ENCODE measurements at regions not wholly inside any gene's neighbourhood (a gene's known extent, or its start where the extent isn't known, plus 50 kb on each side); places are given as distances from the start of the nearest gene placed in this dataset.

DNA sequence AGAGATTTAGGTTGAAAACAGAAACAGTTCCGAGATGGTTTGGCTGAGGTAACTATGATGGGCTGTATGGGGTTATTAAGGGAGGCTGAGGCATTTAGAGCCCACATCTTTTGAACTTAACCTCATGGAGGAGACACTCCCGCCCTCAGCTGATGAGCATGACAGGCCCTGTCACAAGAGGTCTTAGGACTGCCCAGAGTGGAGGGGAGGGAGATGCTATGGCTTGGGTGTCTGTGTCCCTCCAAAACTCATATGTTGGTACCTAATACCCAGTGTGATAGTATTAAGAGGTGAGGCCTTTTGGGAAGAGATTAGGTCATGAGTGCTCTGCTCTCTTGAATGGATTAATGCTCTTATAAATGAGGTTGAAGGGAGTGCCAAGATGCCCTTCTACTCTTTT, 126.6 kb downstream of the CDC5L start:
- Histone ChIP-seq H3K9me3 (ENCODE audit: low read length) (no peaks in the 10 kb centered on the region), H3K4me1 (ENCODE audit: insufficient read depth, low read length) (no peaks in the 10 kb centered on the region), H3K36me3 (ENCODE audit: insufficient read depth, low read length) (no peaks in the 10 kb centered on the region), H3K27ac (ENCODE audit: low read depth, low read length) (no peak overlapping the region), H3K4me3 (ENCODE audit: low read length) (no peak overlapping the region), H3K27me3 (ENCODE audit: insufficient read depth, low read length, poor library complexity, severe bottlenecking) (peaks cover 4% of the 10 kb centered on the region)
- peaks cover 12 to 19% of the 10 kb centered on the region in 2 donors for H3K27me3 Mint-ChIP-seq
- H3K36me3 Mint-ChIP-seq: peaks cover 0 to 4% (median 0%) of the 10 kb centered on the region in 3 donors
- ChIA-PET CTCF (interaction anchor here (1.4 kb wide), 1 partner anchor 28 kb away, joined by 3 read pairs; no protein-coding TSS in a partner anchor), POLR2A (no interaction called here)
- H3K27ac Mint-ChIP-seq: no peak overlapping the region
- H3K9me3 Mint-ChIP-seq: peaks cover 0 to 9% (median 7%) of the 10 kb centered on the region in 5 donors
- H3K4me1 Mint-ChIP-seq: no peaks in the 10 kb centered on the region
- DNase-seq: no peak
- no peak overlapping the region for H3K4me3 Mint-ChIP-seq

DNA sequence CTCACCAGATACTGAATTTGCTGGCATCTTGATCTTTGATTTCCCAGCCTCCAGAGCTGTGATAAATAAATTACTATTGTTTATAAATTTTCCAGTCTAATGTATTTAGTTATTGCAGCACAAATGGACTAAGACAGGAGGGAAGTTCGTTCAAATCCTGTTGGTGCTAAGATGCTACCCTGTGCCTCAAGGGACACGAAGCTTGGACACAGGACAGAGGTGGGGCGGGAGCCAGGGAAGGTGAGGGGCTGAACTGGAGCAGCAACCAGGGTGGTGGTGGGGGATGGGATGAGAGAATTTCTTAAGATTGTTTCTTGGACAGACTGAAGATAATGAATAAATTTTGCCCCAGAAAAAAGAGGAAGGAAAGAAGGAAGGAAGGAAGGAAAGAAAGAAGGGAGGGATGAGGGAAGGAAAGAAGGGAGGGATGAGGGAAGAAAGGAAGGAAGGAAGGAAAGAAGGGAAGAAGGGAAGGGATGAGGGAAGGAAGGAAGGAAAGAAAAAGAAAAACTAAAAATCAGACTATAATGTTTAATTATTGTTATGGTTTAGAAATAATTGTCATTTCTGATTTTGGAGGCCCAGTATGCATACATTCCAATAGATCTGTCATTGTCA, 127.2 kb downstream of the CDC5L start:
- Histone ChIP-seq H3K36me3 (ENCODE audit: insufficient read depth, low read length) (no peaks in the 10 kb centered on the region), H3K4me1 (ENCODE audit: insufficient read depth, low read length) (no peaks in the 10 kb centered on the region), H3K9me3 (ENCODE audit: low read length) (no peaks in the 10 kb centered on the region), H3K27ac (ENCODE audit: low read depth, low read length) (no peak overlapping the region), H3K27me3 (ENCODE audit: insufficient read depth, low read length, poor library complexity, severe bottlenecking) (peaks cover 4% of the 10 kb centered on the region), H3K4me3 (ENCODE audit: low read length) (no peak overlapping the region)
- ChIA-PET POLR2A (no interaction called here), CTCF (interaction anchor here (1.4 kb wide), 1 partner anchor 28 kb away, joined by 3 read pairs; no protein-coding TSS in a partner anchor)
- Mint-ChIP-seq H3K4me3 (no peak overlapping the region), H3K36me3 (peaks cover 0 to 7% (median 0%) of the 10 kb centered on the region in 3 donors), H3K27me3 (peaks cover 9 to 17% of the 10 kb centered on the region in 2 donors), H3K9me3 (peaks cover 0 to 13% (median 11%) of the 10 kb centered on the region in 5 donors), H3K4me1 (no peaks in the 10 kb centered on the region), H3K27ac (peak overlapping the region in 2 of 8 donors; percentile 22 to 88)
- DNase-seq: no peak

GRCh38 chr6:44522871-44523270, 135.4 kb downstream of the CDC5L start:
- H3K27me3 Mint-ChIP-seq: peaks cover 32 to 62% of the 10 kb centered on the region in 2 donors
- POLR2A ChIA-PET: no interaction called here
- CTCF ChIA-PET: no interaction called here
- no peak overlapping the region for H3K4me3 ChIP-seq (ENCODE audit: low read length)
- peaks cover 0 to 44% (median 2%) of the 10 kb centered on the region in 3 donors for H3K36me3 Mint-ChIP-seq
- peaks cover 17 to 40% (median 29%) of the 10 kb centered on the region in 5 donors for H3K9me3 Mint-ChIP-seq
- no peaks in the 10 kb centered on the region for H3K36me3 ChIP-seq (ENCODE audit: insufficient read depth, low read length)
- no peaks in the 10 kb centered on the region for H3K9me3 ChIP-seq (ENCODE audit: low read length)
- peaks cover 4 to 8% (median 7%) of the 10 kb centered on the region in 3 donors for H3K4me1 Mint-ChIP-seq
- no peaks in the 10 kb centered on the region for H3K4me1 ChIP-seq (ENCODE audit: insufficient read depth, low read length)
- no peak overlapping the region for H3K4me3 Mint-ChIP-seq
- no peak overlapping the region for H3K27ac Mint-ChIP-seq
- no peak overlapping the region for H3K27ac ChIP-seq (ENCODE audit: low read depth, low read length)
- no peak for DNase-seq
- H3K27me3 ChIP-seq (ENCODE audit: insufficient read depth, low read length, poor library complexity, severe bottlenecking): no peaks in the 10 kb centered on the region

GRCh38 chr6:44524476-44525227, 137.1 kb downstream of the CDC5L start:
- Histone ChIP-seq H3K27ac (ENCODE audit: low read depth, low read length) (no peak overlapping the region), H3K4me1 (ENCODE audit: insufficient read depth, low read length) (no peaks in the 10 kb centered on the region), H3K9me3 (ENCODE audit: low read length) (no peaks in the 10 kb centered on the region), H3K36me3 (ENCODE audit: insufficient read depth, low read length) (no peaks in the 10 kb centered on the region), H3K4me3 (ENCODE audit: low read length) (no peak overlapping the region), H3K27me3 (ENCODE audit: insufficient read depth, low read length, poor library complexity, severe bottlenecking) (no peaks in the 10 kb centered on the region)
- POLR2A ChIA-PET: no interaction called here
- Mint-ChIP-seq H3K4me1 (peaks cover 5 to 9% (median 8%) of the 10 kb centered on the region in 3 donors), H3K36me3 (peaks cover 0 to 39% (median 2%) of the 10 kb centered on the region in 3 donors), H3K27ac (peak overlapping the region in 2 of 8 donors; percentile 36 to 68), H3K9me3 (peaks cover 12 to 28% (median 17%) of the 10 kb centered on the region in 5 donors), H3K4me3 (peak overlapping the region in 2 of 7 donors; percentile 24 to 46), H3K27me3 (peaks cover 24 to 68% of the 10 kb centered on the region in 2 donors)
- DNase-seq: no peak
- CTCF ChIA-PET: no interaction called here

DNA sequence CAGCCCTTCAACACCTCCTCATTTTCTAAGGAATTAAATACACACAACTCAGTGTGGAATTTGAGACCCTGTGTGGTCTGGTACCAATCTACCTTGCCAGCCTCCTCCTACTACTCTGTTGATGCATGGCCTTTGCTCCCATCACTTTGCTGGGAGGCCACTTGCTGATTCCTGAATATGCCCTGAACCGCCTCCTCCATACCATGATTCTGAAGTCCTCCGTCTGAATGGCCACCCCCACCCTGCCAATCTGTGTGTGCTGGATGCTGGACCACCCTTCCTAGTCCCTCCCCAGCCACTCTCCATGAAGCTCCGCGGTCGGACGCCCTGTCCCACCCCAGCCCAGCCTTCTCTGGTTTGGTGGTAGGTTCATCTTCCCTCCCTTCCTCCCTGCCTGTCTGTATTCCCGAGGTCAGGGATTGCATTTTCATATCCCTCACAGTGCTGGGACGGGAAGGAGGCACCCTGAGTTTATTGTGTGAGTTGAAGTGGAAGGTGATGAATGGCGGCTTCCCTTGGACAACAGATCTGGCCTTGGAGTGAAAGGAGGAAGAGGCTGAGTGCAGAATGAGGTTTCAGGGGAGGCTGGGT, 138.3 kb downstream of the CDC5L start:
- Mint-ChIP-seq H3K4me3 (no peak overlapping the region), H3K9me3 (peaks cover 12 to 22% (median 13%) of the 10 kb centered on the region in 5 donors), H3K4me1 (peaks cover 5 to 9% (median 8%) of the 10 kb centered on the region in 3 donors), H3K36me3 (peaks cover 0 to 38% (median 2%) of the 10 kb centered on the region in 3 donors), H3K27me3 (peaks cover 21 to 68% of the 10 kb centered on the region in 2 donors), H3K27ac (no peak overlapping the region)
- ChIA-PET CTCF (no interaction called here), POLR2A (no interaction called here)
- no peaks in the 10 kb centered on the region for H3K9me3 ChIP-seq (ENCODE audit: low read length)
- no peak for DNase-seq
- H3K4me3 ChIP-seq (ENCODE audit: low read length): no peak overlapping the region
- no peaks in the 10 kb centered on the region for H3K36me3 ChIP-seq (ENCODE audit: insufficient read depth, low read length)
- H3K27me3 ChIP-seq (ENCODE audit: insufficient read depth, low read length, poor library complexity, severe bottlenecking): no peaks in the 10 kb centered on the region
- H3K27ac ChIP-seq (ENCODE audit: low read depth, low read length): no peak overlapping the region
- H3K4me1 ChIP-seq (ENCODE audit: insufficient read depth, low read length): no peaks in the 10 kb centered on the region

DNA sequence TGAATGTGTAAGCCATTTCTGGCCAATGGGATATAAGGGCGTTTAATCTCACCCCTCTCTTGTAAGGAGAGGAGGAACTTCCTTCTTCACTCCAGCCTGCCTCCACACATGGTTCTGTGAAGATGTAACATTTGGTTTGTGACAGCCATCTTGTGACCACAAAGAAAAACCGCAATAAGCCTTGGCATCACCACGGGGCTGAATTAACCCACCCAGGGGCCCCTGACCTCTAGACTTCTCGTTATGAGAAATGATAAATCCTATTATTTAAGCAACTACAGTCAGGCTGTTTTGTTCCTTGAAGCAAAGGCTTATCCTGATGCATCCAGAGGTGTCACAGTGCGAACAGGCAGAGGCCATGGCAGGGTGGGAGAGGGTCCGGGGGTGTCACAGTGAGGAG, 139.7 kb downstream of the CDC5L start:
- H3K27me3 ChIP-seq (ENCODE audit: insufficient read depth, low read length, poor library complexity, severe bottlenecking): no peaks in the 10 kb centered on the region
- peaks cover 0 to 25% (median 0%) of the 10 kb centered on the region in 3 donors for H3K36me3 Mint-ChIP-seq
- no peak overlapping the region for H3K27ac Mint-ChIP-seq
- peaks cover 0 to 9% (median 2%) of the 10 kb centered on the region in 5 donors for H3K9me3 Mint-ChIP-seq
- H3K4me3 Mint-ChIP-seq: no peak overlapping the region
- POLR2A ChIA-PET: no interaction called here
- H3K36me3 ChIP-seq (ENCODE audit: insufficient read depth, low read length): no peaks in the 10 kb centered on the region
- H3K27ac ChIP-seq (ENCODE audit: low read depth, low read length): no peak overlapping the region
- no peaks in the 10 kb centered on the region for H3K9me3 ChIP-seq (ENCODE audit: low read length)
- no peak overlapping the region for H3K4me3 ChIP-seq (ENCODE audit: low read length)
- CTCF ChIA-PET: no interaction called here
- no peaks in the 10 kb centered on the region for H3K4me1 ChIP-seq (ENCODE audit: insufficient read depth, low read length)
- no peak for DNase-seq
- H3K4me1 Mint-ChIP-seq: peaks cover 5 to 9% (median 8%) of the 10 kb centered on the region in 3 donors
- H3K27me3 Mint-ChIP-seq: peaks cover 20 to 58% of the 10 kb centered on the region in 2 donors

DNA sequence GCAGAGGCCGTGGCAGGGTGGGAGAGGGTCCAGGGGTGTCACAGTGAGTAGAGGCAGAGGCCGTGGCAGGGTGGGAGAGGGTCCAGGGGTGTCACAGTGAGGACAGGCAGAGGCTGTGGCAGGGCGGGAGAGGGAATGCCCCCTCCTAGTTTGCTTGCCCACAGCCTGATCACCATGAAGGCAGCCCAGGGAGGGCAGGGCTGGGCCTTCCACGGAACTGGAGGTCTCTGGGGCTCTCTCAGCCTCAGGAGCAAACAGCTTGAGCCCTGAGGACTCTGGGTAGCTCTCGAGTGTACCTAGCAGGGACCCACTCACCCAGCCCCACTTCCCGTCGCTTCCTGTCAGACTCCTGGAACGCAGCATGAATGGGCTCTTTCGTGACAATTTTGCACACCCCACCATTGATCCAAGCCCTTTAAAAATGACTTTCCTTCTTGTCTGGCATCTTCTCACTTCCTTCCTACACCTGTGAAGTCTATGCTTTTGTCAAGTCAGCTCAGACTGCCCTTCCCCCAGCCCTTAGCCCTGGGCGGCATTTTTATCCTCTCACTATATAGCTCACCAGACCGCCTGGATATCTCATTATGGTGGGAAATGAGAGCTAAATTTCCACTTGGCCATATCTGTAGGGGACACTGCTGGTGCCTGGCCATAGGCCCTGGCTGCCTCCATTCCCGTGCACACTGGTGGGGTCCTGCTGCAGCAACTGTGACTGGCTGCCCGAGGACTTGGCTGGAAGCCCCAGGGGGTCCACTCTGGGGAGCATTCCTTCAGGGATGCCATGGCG, 140.3 kb downstream of the CDC5L start:
- CTCF ChIA-PET: no interaction called here

More for the DNA sequence above, 140.3 kb downstream of the CDC5L start:
- POLR2A ChIA-PET: no interaction called here
- Mint-ChIP-seq H3K36me3 (peaks cover 0 to 25% (median 0%) of the 10 kb centered on the region in 3 donors), H3K27ac (no peak overlapping the region), H3K27me3 (peaks cover 20 to 58% of the 10 kb centered on the region in 2 donors), H3K9me3 (peaks cover 0 to 7% (median 0%) of the 10 kb centered on the region in 5 donors), H3K4me3 (no peak overlapping the region), H3K4me1 (peaks cover 5 to 9% (median 8%) of the 10 kb centered on the region in 3 donors)
- Histone ChIP-seq H3K27ac (ENCODE audit: low read depth, low read length) (no peak overlapping the region), H3K9me3 (ENCODE audit: low read length) (no peaks in the 10 kb centered on the region), H3K4me1 (ENCODE audit: insufficient read depth, low read length) (no peaks in the 10 kb centered on the region), H3K36me3 (ENCODE audit: insufficient read depth, low read length) (no peaks in the 10 kb centered on the region), H3K27me3 (ENCODE audit: insufficient read depth, low read length, poor library complexity, severe bottlenecking) (no peaks in the 10 kb centered on the region), H3K4me3 (ENCODE audit: low read length) (no peak overlapping the region)
- no peak for DNase-seq
